ENCODE measurements at regions not wholly inside any gene's neighbourhood (a gene's known extent, or its start where the extent isn't known, plus 50 kb on each side); places are given as distances from the start of the nearest gene placed in this dataset.
"Not testable (repeated sequence)": the region's sequence is repeated elsewhere in the genome, so short reads cannot be mapped to it uniquely, and the experiment has no call there.

- DNase-seq (ENCODE audit: low read depth) = no peak
Observed at GRCh38 chr16:22678311-22678710, 135.7 kb upstream of the HS3ST2 start.

GRCh38 chr16:22681554-22682291, 132.2 kb upstream of the HS3ST2 start:
- DNase-seq (ENCODE audit: low read depth) = no peak

- no peak for DNase-seq (ENCODE audit: low read depth)
Observed at GRCh38 chr16:22683258-22683657, 130.7 kb upstream of the HS3ST2 start.

- DNase-seq (ENCODE audit: low read depth) = no peak
Observed at GRCh38 chr16:22683730-22684573, 130.0 kb upstream of the HS3ST2 start.

GRCh38 chr16:22684574-22685458, 129.1 kb upstream of the HS3ST2 start:
- no peak for DNase-seq (ENCODE audit: low read depth)

GRCh38 chr16:22685459-22685830, 128.5 kb upstream of the HS3ST2 start:
- DNase-seq (ENCODE audit: low read depth) = no peak

- DNase-seq (ENCODE audit: low read depth) = no peak
Observed at GRCh38 chr16:22687031-22687530, 126.9 kb upstream of the HS3ST2 start.

- DNase-seq (ENCODE audit: low read depth) = no peak
Observed at GRCh38 chr16:22688463-22688862, 125.5 kb upstream of the HS3ST2 start.

- DNase-seq (ENCODE audit: low read depth) = no peak
Observed at GRCh38 chr16:22688930-22689329, 125.0 kb upstream of the HS3ST2 start.

- DNase-seq (ENCODE audit: low read depth) = no peak
Observed at GRCh38 chr16:22691335-22691734, 122.6 kb upstream of the HS3ST2 start.

GRCh38 chr16:22692034-22692433, 121.9 kb upstream of the HS3ST2 start:
- DNase-seq (ENCODE audit: low read depth) = no peak

GRCh38 chr16:22692916-22693637, 120.9 kb upstream of the HS3ST2 start:
- no peak for DNase-seq (ENCODE audit: low read depth)

- no peak for DNase-seq (ENCODE audit: low read depth)
Observed at GRCh38 chr16:22693638-22694340, 120.2 kb upstream of the HS3ST2 start.

GRCh38 chr16:22694887-22695382, 119.0 kb upstream of the HS3ST2 start:
- DNase-seq (ENCODE audit: low read depth) = no peak

GRCh38 chr16:22695773-22696172, 118.2 kb upstream of the HS3ST2 start:
- not testable (repeated sequence) for DNase-seq (ENCODE audit: low read depth)

- no peak for DNase-seq (ENCODE audit: low read depth)
Observed at GRCh38 chr16:22699356-22699755, 114.6 kb upstream of the HS3ST2 start.

- DNase-seq (ENCODE audit: low read depth) = no peak
Observed at GRCh38 chr16:22705799-22706198, 108.2 kb upstream of the HS3ST2 start.

GRCh38 chr16:22710326-22710725, 103.6 kb upstream of the HS3ST2 start:
- peak; percentile 77 for DNase-seq (ENCODE audit: low read depth)

- DNase-seq (ENCODE audit: low read depth) = no peak
Observed at GRCh38 chr16:22711847-22712246, 102.1 kb upstream of the HS3ST2 start.

- DNase-seq (ENCODE audit: low read depth) = no peak
Observed at GRCh38 chr16:22712471-22712870, 101.5 kb upstream of the HS3ST2 start.
